Dermis microvascular lymphatic vessel endothelial cell (primary cell): ENCODE measurements at regions not wholly inside any gene's neighbourhood (a gene's known extent, or its start where the extent isn't known, plus 50 kb on each side); places are given as distances from the start of the nearest gene placed in this dataset.

Source experiments
- DNase-seq, 2 donors: peaks; one replicate each; pipeline versions ENCODE4 v3.0.0 to v3.0.0-alpha.2; 2010; ENCODE audit warnings: low read depth in 2 of 2

DNA sequence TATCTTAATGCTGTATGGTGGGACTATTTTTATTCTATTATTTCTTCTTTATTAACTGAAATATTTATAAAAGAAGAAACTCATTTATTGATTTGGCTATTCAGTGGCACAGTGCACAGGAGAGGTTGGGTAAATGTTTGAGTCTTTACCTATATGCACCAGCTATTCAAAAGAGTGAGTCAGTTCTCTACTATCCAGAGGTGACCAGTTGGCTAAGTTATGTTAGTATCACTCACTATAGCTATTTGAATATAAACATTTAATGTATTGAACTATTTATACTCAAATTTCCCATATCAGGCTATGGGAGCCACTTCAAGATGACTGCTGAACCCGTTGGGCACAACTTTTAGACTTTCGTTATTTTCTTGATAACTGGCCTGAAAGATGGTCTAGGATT, 106.1 kb upstream of the VEGFC start:
- DNase-seq, result no peak

DNA sequence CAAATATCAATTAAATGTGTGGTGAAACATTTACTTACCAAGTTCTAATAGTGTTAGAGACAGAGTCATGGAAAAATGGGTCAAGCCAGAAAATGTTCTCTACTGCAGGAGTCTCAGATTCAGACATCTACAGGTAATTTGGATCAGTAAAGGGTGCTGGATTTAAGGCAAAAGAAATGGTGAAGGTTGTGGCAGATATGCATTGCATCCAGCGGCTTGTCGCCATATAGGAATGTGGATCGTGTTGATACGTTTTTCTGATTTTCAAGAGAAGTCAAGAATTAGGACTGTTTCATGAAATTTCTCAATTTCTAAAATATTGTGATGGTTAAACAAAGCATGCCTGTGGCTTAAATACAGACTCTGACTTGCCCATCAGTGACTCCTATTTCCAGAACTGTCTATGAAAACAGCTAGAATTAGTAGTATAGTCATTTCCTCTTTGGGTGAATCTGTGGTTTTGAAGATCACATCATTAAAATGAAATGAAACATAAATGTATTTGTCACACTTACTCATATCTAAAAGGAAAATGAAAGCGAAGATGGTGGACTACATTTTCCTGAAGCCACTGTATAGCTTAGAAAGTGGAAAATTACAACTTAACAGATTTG, 110.1 kb upstream of the VEGFC start:
- DNase-seq, result peak; percentile 10 to 58

DNA sequence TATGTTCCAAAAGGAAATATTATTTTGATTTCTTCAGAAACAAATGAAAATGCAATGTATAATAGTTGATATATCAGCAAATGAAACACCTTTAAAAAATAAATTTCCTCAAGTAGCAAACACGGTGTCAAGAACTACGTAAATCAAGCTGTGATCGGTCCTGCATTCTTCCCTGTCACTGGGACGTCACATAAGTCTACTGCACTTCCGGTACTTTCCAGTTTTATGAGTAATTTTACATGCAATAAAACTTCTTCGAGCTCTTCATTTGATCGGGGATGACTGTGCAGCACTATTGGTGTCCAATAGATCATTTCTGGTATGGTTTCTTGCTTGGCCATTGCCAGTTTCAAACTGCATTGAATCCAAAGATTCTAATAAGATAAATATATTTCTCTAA, 114.0 kb upstream of the VEGFC start:
- DNase-seq, result no peak

- no peak for DNase-seq
Measured at GRCh38 chr4:176910646-176911045, 117.9 kb upstream of the VEGFC start.

GRCh38 chr4:176919631-176920030, 126.9 kb upstream of the VEGFC start:
- no peak for DNase-seq

GRCh38 chr4:176920694-176921093, 128.0 kb upstream of the VEGFC start:
- peak; percentile 53 to 87 for DNase-seq

GRCh38 chr4:176921256-176921655, 128.5 kb upstream of the VEGFC start:
- peak in 1 of 2 donors; percentile 12 for DNase-seq

DNA sequence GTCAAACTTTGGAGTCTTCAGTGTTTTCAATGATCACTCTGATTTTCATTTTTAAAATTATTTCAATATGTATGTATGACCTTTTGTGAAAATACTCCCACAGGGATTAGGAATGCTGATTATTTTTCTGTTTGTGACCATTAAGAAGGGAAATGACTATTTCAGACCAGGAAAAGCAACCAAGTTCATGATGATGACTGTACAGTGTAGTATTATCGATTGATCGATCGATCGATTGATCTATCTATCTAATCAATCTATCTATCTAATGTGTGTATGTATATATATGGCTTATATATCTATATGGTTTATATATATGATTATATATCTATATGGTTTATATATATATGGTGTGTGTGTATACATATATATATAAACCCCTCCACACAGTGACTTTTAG, 131.5 kb upstream of the VEGFC start:
- DNase-seq, result no peak

DNA sequence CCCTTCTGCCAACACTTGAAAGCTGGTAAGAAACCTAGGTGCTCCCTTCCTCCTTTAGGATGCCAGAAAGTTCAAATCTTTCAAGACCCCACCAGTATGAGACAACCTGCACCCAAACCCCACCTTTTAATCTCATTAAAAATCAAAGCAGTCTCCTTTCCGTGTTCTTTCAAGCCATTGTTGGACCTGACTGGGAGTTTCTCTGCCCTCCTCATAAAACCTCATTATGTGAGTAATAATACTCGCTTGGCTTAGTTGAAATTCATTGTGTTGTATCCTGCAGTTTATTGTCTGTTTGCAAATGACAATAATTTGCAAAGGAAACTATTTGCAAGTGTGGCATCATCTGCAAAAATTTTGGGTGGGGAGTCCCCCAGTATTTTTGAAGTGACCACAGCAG, 133.2 kb upstream of the VEGFC start:
- no peak for DNase-seq

- DNase-seq, result no peak
Measured at GRCh38 chr4:176927117-176927516, 134.4 kb upstream of the VEGFC start.

DNA sequence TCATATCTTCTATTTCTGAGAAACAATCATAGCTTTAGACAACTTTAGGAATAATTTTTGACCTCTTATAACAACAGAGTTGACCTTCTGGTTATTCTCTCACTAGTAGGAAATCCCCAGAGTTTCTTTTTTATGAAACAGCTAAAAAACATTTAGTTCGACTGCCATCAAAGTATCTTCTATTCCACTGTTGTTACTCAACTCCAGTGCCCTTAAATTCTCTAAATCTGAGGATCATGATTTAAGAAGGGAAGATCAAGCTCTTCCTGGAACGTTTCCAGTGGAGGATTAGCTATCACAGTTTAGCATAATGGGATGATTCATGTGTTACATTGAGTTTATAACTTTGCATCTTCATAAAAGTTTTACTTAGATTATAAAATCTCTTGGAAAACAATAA, 134.9 kb upstream of the VEGFC start:
- peak in 1 of 2 donors; percentile 38 for DNase-seq

DNA sequence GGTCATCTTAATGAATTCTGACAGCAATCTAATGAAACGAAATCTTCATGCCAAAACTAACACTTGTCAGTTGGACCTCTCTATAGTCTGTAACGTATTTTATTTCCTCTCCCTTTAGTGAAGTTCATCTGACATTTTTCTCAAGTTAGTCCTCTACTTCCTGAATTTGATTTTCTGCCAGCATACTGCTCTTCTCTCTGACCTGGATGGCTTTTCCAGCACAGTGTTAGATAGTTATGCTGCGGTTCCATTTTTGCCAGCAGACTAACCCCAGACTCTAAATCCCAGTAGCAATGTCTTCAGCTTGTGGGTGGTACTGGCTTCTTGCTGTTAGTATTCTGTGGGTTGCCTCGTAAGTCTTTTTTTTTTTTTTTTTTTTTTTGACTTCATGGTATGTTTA, 146.7 kb upstream of the VEGFC start:
- DNase-seq, result peak in 1 of 2 donors; percentile 62

GRCh38 chr4:176945334-176945733, 152.6 kb upstream of the VEGFC start:
- no peak for DNase-seq

DNA sequence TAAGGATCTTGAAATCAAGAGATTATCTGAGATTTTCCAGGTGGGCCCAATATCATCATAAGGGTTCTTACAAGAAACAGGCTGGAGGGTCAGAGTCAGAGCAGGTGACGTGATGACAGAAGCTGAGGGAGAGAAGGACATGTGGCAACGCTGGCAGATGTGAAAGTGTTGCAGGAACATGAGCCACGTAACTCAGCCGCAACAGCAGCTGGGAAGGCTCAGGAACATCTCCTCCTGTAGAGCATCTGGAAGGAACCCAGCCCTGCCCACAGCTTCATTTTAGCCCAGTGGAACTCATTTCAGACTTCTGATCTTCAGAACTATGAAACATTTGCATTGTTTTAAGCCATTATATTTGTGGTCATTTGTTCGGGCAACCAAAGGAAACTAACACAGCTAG, 156.3 kb upstream of the VEGFC start:
- DNase-seq, result no peak

GRCh38 chr4:176953021-176953420, 160.3 kb upstream of the VEGFC start:
- DNase-seq, result no peak

DNA sequence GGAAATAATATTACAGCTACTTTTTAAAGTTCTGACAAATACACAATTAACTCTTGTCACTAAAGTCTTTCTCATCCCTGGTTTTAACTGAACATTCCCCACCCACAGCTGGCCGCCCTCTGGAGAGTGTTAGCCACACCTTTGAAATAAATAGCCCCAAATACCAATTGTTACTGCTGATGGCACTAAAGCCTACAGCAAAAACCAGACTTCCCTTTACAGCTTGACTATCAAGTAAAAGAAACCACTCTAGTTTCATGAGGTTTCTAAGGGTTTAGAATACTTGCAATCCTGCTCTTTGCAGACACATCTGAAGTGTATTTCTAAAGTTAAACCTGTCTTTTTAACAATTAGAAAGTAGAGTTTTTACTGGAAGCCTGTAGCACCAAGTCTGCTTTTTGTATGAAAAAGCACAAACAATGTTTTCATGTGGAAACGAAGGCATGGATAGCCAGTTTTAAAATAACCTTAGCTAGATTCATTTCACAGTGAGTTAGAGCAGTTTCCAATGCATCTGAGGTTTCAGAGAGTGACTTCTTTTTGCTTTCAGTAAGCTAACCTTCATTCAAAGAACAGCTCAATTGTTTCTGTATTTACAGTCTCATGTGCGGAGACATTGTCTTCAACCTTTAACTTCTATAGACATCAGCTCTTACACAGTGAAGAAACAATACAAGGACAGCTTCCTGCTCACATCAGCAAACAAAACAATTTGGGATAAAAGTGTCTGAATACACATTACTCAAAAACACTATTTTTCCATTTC, 164.8 kb upstream of the VEGFC start:
- no peak for DNase-seq

DNA sequence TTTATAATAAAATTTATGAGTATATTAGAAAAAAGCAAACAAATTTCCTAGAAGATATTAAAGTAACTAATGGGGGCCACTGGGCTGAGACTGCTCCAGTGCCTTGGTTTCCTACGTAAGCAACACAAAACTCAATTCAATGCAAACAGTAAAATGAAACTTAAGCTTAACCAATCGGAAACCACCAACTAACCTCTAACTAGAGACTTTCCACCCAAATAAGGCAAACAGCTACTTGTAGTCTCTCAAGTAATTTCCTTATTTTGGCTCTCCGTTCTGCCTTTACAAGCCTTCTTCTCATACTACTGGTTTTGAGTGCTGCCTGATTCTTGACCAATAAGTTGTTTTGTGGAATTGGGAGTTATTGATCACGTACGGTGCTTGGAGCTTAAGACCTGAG, 167.3 kb upstream of the VEGFC start:
- DNase-seq, result no peak

- DNase-seq, result no peak
Measured at GRCh38 chr4:176963121-176963520, 170.4 kb upstream of the VEGFC start.

GRCh38 chr4:176964116-176964691, 171.5 kb upstream of the VEGFC start:
- peak in 1 of 2 donors; percentile 9 for DNase-seq

DNA sequence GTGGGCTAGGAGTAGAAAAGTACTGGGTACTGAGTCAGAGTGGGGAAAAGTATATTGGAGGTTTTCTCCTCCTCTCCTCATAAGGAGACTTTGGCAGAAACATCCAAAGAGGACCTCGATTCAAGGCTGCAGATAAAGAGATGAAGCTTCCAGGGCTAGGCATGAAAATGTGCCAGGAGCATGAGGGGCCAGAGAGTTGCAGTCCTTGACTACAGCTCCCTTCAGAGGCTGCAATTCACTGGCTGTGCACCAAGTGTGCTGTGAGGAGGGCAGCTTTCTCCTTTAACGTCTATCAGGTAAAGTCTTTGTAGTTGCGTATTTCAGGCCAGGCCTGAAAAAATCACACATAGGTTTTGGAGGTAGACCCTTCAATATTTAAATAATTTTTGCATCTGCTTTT, 174.9 kb upstream of the VEGFC start:
- no peak for DNase-seq

DNA sequence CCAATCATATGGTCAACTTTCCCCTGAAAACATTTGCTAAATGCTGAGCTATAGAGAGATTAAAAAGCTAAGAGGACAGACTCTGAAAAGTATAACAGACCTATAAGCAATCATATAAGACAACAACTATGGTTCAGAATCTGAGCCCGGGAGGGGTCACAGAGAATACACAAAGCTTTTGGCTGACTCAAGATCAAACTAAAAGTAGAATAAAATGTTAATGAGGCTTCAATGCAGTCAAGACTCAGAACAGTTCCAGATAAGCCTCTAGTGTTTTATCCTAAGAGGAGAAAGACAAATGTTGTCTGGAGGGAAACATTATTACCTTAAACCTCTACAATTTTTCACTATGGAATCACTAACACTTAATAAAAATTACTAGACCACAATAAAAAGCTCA, 175.4 kb upstream of the VEGFC start:
- no peak for DNase-seq

GRCh38 chr4:176969011-176969410, 176.3 kb upstream of the VEGFC start:
- no peak for DNase-seq

DNA sequence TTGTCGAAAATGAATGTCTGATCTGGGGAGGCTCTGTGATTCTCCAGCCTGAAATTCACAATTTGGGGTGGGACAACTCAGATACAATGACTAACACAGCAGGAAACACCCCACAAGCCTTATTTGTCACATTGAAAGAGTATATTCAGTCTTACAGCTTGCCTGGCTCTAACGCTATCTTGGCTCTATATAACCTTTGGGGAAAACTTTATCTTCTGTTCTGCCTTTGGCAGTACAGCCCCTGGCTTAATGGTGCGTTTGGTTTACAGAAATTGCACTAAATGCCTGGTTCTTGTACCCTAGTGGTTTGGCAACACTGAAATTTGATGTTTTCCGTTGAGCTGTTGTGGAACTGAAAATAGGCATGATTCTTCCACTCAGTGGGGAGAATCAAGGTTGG, 178.1 kb upstream of the VEGFC start:
- DNase-seq, result no peak
